NB4 (cell line): ENCODE measurements at regions not wholly inside any gene's neighbourhood (a gene's known extent, or its start where the extent isn't known, plus 50 kb on each side); places are given as distances from the start of the nearest gene placed in this dataset.

Experiments
- DNase-seq: peaks from one replicate; pipeline ENCODE4 v3.0.0; 2010; ENCODE audit warnings: low read depth
- H3K4me3 ChIP-seq: one replicate; pipeline ENCODE4 v1.5.1; 2011; ENCODE audit warnings: mild to moderate bottlenecking, low read depth, low read length, moderate library complexity
- MYC ChIP-seq: IDR thresholded peaks from 2 replicates; pipeline ENCODE4 v1.6.1; 2011; ENCODE audit warnings: low read depth, low read length
- POLR2A ChIP-seq: IDR thresholded peaks from 2 replicates; pipeline ENCODE4 v1.6.1; 2011; ENCODE audit warnings: mild to moderate bottlenecking; ENCODE audit not compliant: insufficient read length; ENCODE audit errors: extremely low read depth
- TF ChIP-seq, protein P1 (sequence below): IDR thresholded peaks from 2 replicates; pipeline ENCODE4 v1.6.1; 2011; ENCODE audit warnings: low read depth, low read length
- TF ChIP-seq, protein P2 (sequence below): IDR thresholded peaks from one replicate; pipeline ENCODE4 v1.5.1; 2012; ENCODE audit warnings: low read depth, low read length

- no peak overlapping the region for H3K4me3 ChIP-seq
- DNase-seq = no peak
- TF ChIP-seq MYC (no peak), POLR2A (no peak)
- TF ChIP-seq, protein P1, sequence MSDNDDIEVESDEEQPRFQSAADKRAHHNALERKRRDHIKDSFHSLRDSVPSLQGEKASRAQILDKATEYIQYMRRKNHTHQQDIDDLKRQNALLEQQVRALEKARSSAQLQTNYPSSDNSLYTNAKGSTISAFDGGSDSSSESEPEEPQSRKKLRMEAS = no peak
- TF ChIP-seq, protein P2, sequence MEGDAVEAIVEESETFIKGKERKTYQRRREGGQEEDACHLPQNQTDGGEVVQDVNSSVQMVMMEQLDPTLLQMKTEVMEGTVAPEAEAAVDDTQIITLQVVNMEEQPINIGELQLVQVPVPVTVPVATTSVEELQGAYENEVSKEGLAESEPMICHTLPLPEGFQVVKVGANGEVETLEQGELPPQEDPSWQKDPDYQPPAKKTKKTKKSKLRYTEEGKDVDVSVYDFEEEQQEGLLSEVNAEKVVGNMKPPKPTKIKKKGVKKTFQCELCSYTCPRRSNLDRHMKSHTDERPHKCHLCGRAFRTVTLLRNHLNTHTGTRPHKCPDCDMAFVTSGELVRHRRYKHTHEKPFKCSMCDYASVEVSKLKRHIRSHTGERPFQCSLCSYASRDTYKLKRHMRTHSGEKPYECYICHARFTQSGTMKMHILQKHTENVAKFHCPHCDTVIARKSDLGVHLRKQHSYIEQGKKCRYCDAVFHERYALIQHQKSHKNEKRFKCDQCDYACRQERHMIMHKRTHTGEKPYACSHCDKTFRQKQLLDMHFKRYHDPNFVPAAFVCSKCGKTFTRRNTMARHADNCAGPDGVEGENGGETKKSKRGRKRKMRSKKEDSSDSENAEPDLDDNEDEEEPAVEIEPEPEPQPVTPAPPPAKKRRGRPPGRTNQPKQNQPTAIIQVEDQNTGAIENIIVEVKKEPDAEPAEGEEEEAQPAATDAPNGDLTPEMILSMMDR = no peak
Measured at GRCh38 chr11:29751618-29752017, 265.2 kb downstream of the KCNA4 start.

DNA sequence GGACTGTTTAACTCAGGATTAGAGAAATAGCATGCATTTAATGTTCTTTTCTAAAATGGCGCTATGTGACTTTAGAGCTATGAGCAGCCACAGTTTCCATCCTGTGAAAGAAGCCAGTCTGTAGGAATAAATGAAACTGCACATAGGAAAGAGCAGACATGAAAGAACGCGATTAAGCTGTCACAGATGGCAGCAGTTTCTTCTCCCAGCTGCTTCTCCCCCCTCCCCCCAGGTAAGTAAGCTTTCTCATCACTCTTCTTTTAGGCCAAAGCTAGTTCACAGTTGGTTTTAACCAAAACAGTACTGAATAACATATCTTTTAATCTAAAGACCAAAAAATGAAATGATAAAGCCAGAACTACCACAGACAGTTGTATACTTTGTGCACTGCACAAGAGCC, 266.4 kb downstream of the KCNA4 start:
- TF ChIP-seq MYC (no peak), POLR2A (no peak)
- TF ChIP-seq, protein P1 = no peak
- TF ChIP-seq, protein P2 = no peak
- DNase-seq = no peak
- no peak overlapping the region for H3K4me3 ChIP-seq

DNA sequence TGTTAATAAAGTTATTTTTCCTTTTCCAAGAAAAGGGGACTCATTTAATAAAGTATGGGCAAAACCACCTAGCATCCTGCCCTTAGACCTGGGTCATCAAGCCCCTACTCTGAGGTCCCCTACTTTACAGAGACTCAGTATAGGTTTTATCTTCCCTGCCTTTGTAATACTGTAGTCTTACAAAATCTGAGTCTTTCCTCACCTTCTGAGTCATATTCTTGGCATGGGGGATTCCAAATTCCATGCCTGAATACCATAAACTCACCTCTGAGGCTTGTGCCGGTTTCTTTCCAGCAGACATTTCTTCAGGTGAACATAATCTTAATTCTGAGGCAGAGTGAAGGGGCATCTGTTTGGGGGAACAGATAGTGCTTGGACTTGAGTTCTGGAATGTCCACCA, 282.5 kb downstream of the KCNA4 start:
- TF ChIP-seq, protein P1 = no peak
- no peak for TF ChIP-seq POLR2A
- TF ChIP-seq, protein P2 = no peak
- TF ChIP-seq MYC = no peak
- no peak overlapping the region for H3K4me3 ChIP-seq
- DNase-seq = no peak

GRCh38 chr11:29713831-29714320, 303.0 kb downstream of the KCNA4 start:
- no peak for TF ChIP-seq POLR2A
- TF ChIP-seq, protein P1 = no peak
- no peak for TF ChIP-seq MYC
- TF ChIP-seq, protein P2 = no peak
- H3K4me3 ChIP-seq = no peak overlapping the region
- no peak for DNase-seq

GRCh38 chr11:29712616-29713015, 304.2 kb downstream of the KCNA4 start:
- no peak overlapping the region for H3K4me3 ChIP-seq
- no peak for DNase-seq
- TF ChIP-seq, protein P1 = no peak
- TF ChIP-seq, protein P2 = no peak
- TF ChIP-seq MYC (no peak), POLR2A (no peak)

GRCh38 chr11:29707924-29708323, 308.9 kb downstream of the KCNA4 start:
- DNase-seq = no peak
- TF ChIP-seq POLR2A (no peak), MYC (no peak)
- TF ChIP-seq, protein P1 = no peak
- TF ChIP-seq, protein P2 = no peak
- H3K4me3 ChIP-seq = no peak overlapping the region
